HepG2 (cell line): ENCODE measurements at regions not wholly inside any gene's neighbourhood (a gene's known extent, or its start where the extent isn't known, plus 50 kb on each side); places are given as distances from the start of the nearest gene placed in this dataset.

Source experiments
- ATAC-seq: fragments of 200-7000 bp; cut with Tn5 transposase; 3 replicates; pipeline ENCODE4 v1.9.1; 2020; ENCODE audit warnings: mild to moderate bottlenecking, moderate library complexity
- BruUV-seq: library from RNA; stranded (reverse); fragments of 400-500 nt; replicated peaks from 2 replicates; lab custom pipeline; 2021; lab: Mats Ljungman, UMichigan
- CTCF ChIA-PET: fragments of 300-600 bp; formaldehyde crosslinking; extraction: SDS; loops from one replicate; lab custom pipeline; 2021; ENCODE audit warnings: low total read pairs, inconsistent platforms, low intra/inter-chr PET ratio; lab: Yijun Ruan, JAX
- POLR2A ChIA-PET: fragments of 350-600 bp; sonication (Branson Sonifier 250); formaldehyde crosslinking; loops from one replicate; lab custom pipeline; 2020; ENCODE audit warnings: antibody characterized with exemption, inconsistent platforms; lab: Yijun Ruan, JAX
- DNase-seq: peaks from one replicate; pipeline ENCODE4 v3.0.0-alpha.2; 2015; ENCODE audit warnings: low spot score
- FAIRE-seq: peaks from 3 replicates; lab custom pipeline; 2011; peaks lifted over from hg19 to GRCh38; lab: Jason Lieb, UNC
- H2AFZ ChIP-seq: one replicate; pipeline ENCODE4 v1.6.1; 2011; ENCODE audit warnings: low read length, inconsistent platforms
- H3K27ac ChIP-seq: fragments of 300-600 bp; 3 replicates; pipeline ENCODE4 v1.8.0; 2011; ENCODE audit warnings: mixed run types, mild to moderate bottlenecking, mixed read lengths, low read length, inconsistent platforms; ENCODE audit not compliant: insufficient read depth; ENCODE audit errors: extremely low read length
- H3K27me3 ChIP-seq, 2 experiments: fragments of 200-600 bp in 1 of 2; 2 replicates in 1 of 2; 3 replicates in 1 of 2; pipeline versions ENCODE4 v1.6.0 to v1.8.0; 2011; ENCODE audit warnings: low read length in 2 of 2, mild to moderate bottlenecking in 2 of 2, moderate library complexity in 2 of 2, inconsistent platforms in 1 of 2; ENCODE audit not compliant: insufficient read depth in 2 of 2, control insufficient read depth in 1 of 2
- H3K36me3 ChIP-seq, 2 experiments: fragments of 200-600 bp in 1 of 2; replicated peaks in 1 of 2; 2 replicates in 1 of 2; 3 replicates in 1 of 2; pipeline versions ENCODE4 v1.5.1 to v1.8.0; 2011; ENCODE audit warnings: low read length in 2 of 2, inconsistent platforms in 1 of 2; ENCODE audit not compliant: insufficient read depth in 2 of 2, control insufficient read depth in 1 of 2
- H3K4me1 ChIP-seq: 2 replicates; pipeline ENCODE4 v1.5.1; 2012; ENCODE audit warnings: low read length, inconsistent platforms; ENCODE audit not compliant: insufficient read depth
- H3K4me2 ChIP-seq: 2 replicates; pipeline ENCODE4 v1.6.0; 2011; ENCODE audit warnings: low read depth, low read length, inconsistent platforms
- H3K4me3 ChIP-seq, 3 experiments: fragments of 200-600 bp in 1 of 3; sonication (generic), shearing (Covaris generic) in 1 of 3; replicated peaks in 1 of 3; 2 replicates each; pipeline ENCODE4 v1.5.1; 2011 to 2016; ENCODE audit warnings: low read length in 3 of 3, inconsistent platforms in 2 of 3, low read depth in 2 of 3, mild to moderate bottlenecking in 2 of 3, control low read depth in 1 of 3, mixed read lengths in 1 of 3; ENCODE audit not compliant: insufficient read depth in 1 of 3
- H3K79me2 ChIP-seq: one replicate; pipeline ENCODE4 v1.6.1; 2011; ENCODE audit warnings: low read length, inconsistent platforms; ENCODE audit not compliant: insufficient read depth
- H3K9ac ChIP-seq: 2 replicates; pipeline ENCODE4 v1.6.0; 2011; ENCODE audit warnings: mild to moderate bottlenecking, low read depth, low read length, inconsistent platforms; ENCODE audit not compliant: insufficient read depth
- H3K9me3 ChIP-seq: 2 replicates; pipeline ENCODE4 v1.5.1; 2012; ENCODE audit warnings: mild to moderate bottlenecking, low read length
- H4K20me1 ChIP-seq: 2 replicates; pipeline ENCODE4 v1.6.0; 2011; ENCODE audit warnings: inconsistent platforms, mild to moderate bottlenecking, low read length, moderate library complexity; ENCODE audit not compliant: insufficient read depth
- ATF7 ChIP-seq, 2 experiments: fragments of 450-650 bp in 1 of 2; sonication (generic) in 1 of 2; formaldehyde crosslinking in 1 of 2; IDR thresholded peaks; 2 replicates each; pipeline versions ENCODE4 v1.4.0 to v1.6.1; 2016 to 2020; ENCODE audit warnings: antibody characterized with exemption in 1 of 2, mild to moderate bottlenecking in 1 of 2, missing genetic modification reagents in 1 of 2
- CREB1 ChIP-seq, 2 experiments: fragments of 450-650 bp in 1 of 2; IDR thresholded peaks; 2 replicates each; pipeline ENCODE4 v1.6.1; 2016 to 2017; ENCODE audit warnings: control low read depth in 1 of 2, mild to moderate bottlenecking in 1 of 2, missing compliant biosample characterization in 1 of 2, missing genetic modification characterization in 1 of 2
- HDAC6 ChIP-seq: fragments of 200-600 bp; sonication (generic); IDR thresholded peaks from 2 replicates; pipeline ENCODE4 v1.7.0; 2017; ENCODE audit warnings: mild to moderate bottlenecking, antibody characterized with exemption, low read length, low read depth
- SOX6 ChIP-seq, 2 experiments: fragments of 450-650 bp in 1 of 2; sonication (generic) in 1 of 2; formaldehyde crosslinking in 1 of 2; IDR thresholded peaks; 2 replicates each; pipeline versions ENCODE4 v1.4.0 to v1.6.1; 2017 to 2020; ENCODE audit warnings: antibody characterized with exemption in 1 of 2, mild to moderate bottlenecking in 1 of 2, missing genetic modification reagents in 1 of 2
- ZNF280B ChIP-seq: sonication (generic); formaldehyde crosslinking; IDR thresholded peaks from 2 replicates; pipeline ENCODE4 v1.5.0; 2020; ENCODE audit warnings: missing genetic modification reagents, mild to moderate bottlenecking, borderline replicate concordance
- ZNF576 ChIP-seq: sonication (generic); formaldehyde crosslinking; IDR thresholded peaks from 2 replicates; pipeline ENCODE4 v1.4.0; 2020; ENCODE audit warnings: mild to moderate bottlenecking, missing genetic modification reagents
- ZNF816 ChIP-seq: sonication (generic); formaldehyde crosslinking; IDR thresholded peaks from 2 replicates; pipeline ENCODE4 v1.8.0; 2022; ENCODE audit warnings: missing genetic modification reagents, mild to moderate bottlenecking, borderline replicate concordance
- WGBS: methylation state at CpG from one replicate; pipeline ENCODE4 v1.1.6; 2017; ENCODE audit warnings: low lambda C conversion rate; 5-methylcytosine and 5-hydroxymethylcytosine counted together
- in situ Hi-C: cut with HindIII; loops from 2 replicates; pipeline ENCODE4 v1.10.0; 2017; ENCODE audit warnings: low pct_unique_long_range_greater_than_20kb; ENCODE audit not compliant: extremely low pct_ligation_motif_present
- intact Hi-C: fragments of 100-400 bp; cut with micrococcal nuclease; formaldehyde crosslinking; loops from one replicate; pipeline ENCODE4 v1.10.0; 2022; ENCODE audit not compliant: unreplicated experiment

GRCh38 chr2:180621941-180622918, 358.2 kb upstream of the UBE2E3 start:
- WGBS = 18% methylated on average over 3 of the region's 3 CpGs
- intact Hi-C loops = no loop called here

More at GRCh38 chr2:180621941-180622918, 358.2 kb upstream of the UBE2E3 start:
- H2AFZ ChIP-seq = no peak overlapping the region
- no peaks in the 10 kb centered on the region for H3K36me3 ChIP-seq
- no peak for TF ChIP-seq HDAC6
- TF ChIP-seq ZNF816 = no peak
- no peak for TF ChIP-seq SOX6 (IDR thresholded peaks at IDR 0.05)
- no peak for TF ChIP-seq SOX6 (CRISPR knock-in tag; IDR thresholded peaks at IDR 0.05)
- TF ChIP-seq ZNF280B (CRISPR knock-in tag) = no peak
- TF ChIP-seq ZNF576 (CRISPR knock-in tag) = no peak
- TF ChIP-seq ATF7 (IDR thresholded peaks at IDR 0.05) = peak; percentile 74
- TF ChIP-seq ATF7 (CRISPR knock-in tag; IDR thresholded peaks at IDR 0.05) = no peak
- peak; percentile 77 for TF ChIP-seq CREB1 (IDR thresholded peaks at IDR 0.05)
- no peak for TF ChIP-seq CREB1 (CRISPR knock-in tag; IDR thresholded peaks at IDR 0.05)
- H3K4me3 ChIP-seq = no peak overlapping the region
- ATAC-seq (no peak), DNase-seq (no peak), FAIRE-seq (no peak)
- H3K27me3 ChIP-seq = no peaks in the 10 kb centered on the region
- no peaks in the 10 kb centered on the region for H4K20me1 ChIP-seq
- H3K79me2 ChIP-seq = no peaks in the 10 kb centered on the region
- no peak overlapping the region for H3K4me2 ChIP-seq
- BruUV-seq = no TSS peak
- CTCF ChIA-PET = no interaction called here
- H3K27ac ChIP-seq = no peak overlapping the region
- H3K9me3 ChIP-seq = no peaks in the 10 kb centered on the region
- in situ Hi-C loops = no loop called here
- H3K4me1 ChIP-seq = no peaks in the 10 kb centered on the region
- POLR2A ChIA-PET = no interaction called here
- no peak overlapping the region for H3K9ac ChIP-seq
